GM19043 (cell line): ENCODE measurements at regions not wholly inside any gene's neighbourhood (a gene's known extent, or its start where the extent isn't known, plus 50 kb on each side); places are given as distances from the start of the nearest gene placed in this dataset.

Experiments
- ATAC-seq: cut with Tn5 transposase; IDR thresholded peaks from one replicate; pipeline ENCODE4 v1.9.1; 2021; ENCODE audit warnings: low read depth; ENCODE audit not compliant: unreplicated experiment

DNA sequence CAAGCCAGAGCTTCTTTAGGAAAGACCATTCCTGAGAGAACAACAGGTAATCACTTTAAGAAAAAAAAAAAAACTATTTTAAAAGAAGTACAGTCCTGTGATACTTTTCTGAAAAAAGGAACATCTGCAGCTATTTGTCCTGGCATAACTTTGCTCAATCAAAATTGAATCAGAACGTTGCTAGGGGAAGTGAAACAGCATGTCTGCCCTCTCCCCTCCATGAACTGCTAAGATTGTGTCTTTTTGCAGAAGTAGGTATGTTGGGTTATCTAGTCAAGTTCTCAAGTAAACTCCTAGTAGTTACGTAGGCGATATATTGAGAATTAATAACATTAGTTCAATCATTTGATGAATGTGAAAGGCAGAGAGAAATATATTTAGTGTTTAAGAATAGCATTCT is 1013.3 kb downstream of the TUSC7 start:
- no peak for ATAC-seq

DNA sequence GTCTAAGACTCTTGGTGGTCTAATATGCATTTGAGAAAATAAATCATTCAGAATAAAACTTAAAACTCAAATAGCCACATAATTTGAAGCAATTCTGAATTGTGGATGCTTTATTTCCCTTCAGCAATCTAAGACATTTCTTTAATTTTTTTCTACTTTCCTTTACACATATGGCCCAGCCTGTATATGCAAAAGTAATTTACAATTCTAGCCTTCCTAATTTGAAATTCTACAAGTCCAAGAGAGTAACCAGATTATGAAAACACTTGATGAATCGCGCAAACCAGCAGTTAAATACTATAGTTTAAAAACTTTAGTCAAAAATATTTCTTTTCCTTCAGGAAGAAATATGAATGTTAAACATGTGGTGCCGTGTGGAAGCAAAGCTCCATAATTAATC is 1014.2 kb downstream of the TUSC7 start:
- ATAC-seq: no peak

DNA sequence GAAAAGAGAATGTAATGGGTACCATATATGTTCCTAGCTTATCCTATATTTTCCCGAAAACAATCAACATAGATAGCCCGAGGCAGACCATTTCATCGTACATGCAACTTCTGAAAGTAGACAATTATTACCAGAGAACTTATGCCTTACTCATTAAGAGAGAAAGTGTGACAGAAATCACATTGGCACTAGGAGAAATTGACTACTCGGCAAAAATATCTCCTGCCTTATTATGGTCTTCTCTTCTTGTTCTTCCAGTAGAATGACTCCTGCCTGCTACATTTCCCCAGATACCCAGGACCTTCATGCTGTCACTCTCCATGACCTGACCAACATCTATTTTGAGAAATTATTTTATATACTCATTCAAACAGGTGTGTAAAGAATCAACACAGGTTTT is 1015.7 kb downstream of the TUSC7 start:
- ATAC-seq: no peak

DNA sequence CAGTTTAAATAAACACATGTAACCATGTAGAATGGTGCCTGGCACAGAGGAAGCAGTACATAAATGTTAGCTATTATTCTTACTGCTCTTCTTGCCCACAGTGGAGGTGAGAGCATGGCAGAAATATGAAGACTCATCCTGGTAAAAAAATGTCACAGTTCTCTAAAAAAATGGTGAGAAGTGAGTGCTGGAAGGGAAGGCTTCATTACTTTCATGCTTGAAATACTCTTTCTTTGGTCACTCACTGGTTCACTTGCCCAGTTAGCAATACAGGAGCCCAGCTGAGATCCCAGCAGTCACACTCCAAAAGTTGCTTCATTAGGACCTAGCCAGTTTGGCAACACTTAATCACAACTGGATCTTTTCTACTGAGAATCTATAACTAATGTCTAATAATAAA is 1017.2 kb downstream of the TUSC7 start:
- no peak for ATAC-seq

DNA sequence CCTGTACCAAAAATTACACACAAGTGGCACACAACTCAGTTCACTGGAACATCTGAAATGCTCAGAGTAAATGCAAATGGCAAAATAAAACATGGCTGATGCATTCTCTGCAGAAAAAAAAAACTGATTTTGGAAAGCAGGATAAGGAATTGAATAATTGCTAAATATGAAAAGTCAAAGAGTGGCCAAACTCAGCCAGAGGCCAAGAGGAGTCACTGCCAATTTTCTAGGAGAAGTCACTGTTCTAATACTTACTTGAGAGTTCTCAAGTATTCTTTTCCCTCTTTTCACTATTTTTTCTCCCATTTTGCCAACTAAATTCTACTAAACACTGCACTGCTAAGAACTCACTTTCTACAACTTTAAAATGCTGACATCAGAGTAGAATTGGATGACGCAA is 1018.6 kb downstream of the TUSC7 start:
- no peak for ATAC-seq

DNA sequence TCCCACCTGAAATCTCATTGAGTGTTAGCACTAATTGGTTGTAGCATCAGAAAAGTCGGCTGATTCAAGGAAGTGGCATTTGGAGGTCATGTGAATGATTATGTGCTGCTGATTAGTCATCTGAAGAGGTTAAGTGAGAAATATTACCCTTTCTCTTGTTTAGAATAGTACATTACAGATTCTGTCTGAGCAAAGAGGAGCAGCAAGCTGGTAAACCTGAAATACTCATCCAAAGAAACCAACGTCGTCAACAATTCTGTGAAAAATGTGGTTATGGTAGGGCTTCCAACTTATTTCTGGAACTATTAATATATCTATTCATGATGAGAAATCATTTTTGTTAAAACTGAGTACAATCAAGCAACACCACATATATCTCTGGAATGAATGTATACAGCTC is 1024.9 kb downstream of the TUSC7 start:
- no peak for ATAC-seq

DNA sequence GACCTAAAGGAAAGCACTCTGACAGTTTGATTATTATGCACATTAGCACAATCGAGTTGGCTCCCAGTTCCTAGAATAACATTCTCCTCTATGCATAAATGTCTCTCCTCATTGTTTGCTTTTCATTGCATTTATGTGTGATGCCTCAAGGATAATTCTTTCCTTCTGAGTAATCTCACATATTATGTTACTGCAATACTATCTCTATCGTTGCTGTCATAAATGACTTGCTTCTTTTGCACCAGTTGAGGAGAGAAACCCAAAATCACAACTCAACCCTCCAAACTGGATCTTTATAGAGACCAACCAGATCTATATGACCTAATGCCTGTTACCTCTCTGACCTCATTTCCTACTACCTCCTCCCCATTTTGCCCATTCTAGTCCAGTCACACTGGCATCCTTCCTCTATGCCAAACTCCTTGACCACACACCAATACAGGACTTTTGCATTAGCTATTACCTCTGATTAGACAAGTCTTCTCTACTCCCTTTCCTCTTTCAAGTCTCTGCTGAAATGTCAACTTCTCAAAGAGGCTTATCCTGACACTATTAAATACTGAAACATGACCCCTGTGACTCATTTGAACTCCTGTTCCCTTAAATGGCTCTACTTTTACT is 1026.0 kb downstream of the TUSC7 start:
- ATAC-seq: no peak

DNA sequence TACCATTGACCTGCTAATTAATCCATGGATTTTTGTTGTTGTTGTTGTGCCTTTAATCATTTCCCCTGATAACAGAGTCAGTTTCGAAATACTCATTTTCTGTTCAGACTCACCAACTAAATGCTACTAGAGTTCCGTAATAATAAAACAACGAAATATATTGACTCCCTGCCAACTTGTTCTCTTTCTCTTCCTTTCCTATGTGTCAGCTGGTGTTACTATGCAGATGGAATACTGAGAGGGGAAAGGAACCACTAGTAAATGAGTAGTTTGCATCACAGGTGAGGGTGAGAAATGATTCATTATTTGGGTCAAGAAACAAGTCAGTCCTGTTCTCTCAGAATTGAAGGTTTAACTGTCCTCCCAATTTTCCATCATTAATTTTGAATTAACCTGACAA is 1027.3 kb downstream of the TUSC7 start:
- ATAC-seq: no peak

DNA sequence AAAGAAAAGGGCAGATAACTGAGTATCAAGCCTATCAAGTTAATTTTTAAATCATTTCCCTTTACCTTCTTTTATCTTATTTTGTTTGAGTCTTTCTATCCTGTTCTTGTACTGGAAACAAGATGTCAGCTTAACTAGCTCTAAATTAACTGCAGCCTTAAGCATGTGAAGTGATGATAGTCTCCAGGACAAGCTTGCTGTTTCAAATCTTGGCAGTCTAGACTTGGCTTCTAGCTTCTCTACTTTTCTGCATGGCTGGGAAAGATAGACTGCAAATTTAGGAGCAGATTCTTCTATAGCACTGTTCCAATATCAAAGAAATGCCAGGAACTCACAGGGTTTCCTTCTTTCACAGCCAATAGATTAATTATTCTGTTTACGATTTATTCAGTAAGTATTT is 1034.4 kb downstream of the TUSC7 start:
- ATAC-seq: no peak

DNA sequence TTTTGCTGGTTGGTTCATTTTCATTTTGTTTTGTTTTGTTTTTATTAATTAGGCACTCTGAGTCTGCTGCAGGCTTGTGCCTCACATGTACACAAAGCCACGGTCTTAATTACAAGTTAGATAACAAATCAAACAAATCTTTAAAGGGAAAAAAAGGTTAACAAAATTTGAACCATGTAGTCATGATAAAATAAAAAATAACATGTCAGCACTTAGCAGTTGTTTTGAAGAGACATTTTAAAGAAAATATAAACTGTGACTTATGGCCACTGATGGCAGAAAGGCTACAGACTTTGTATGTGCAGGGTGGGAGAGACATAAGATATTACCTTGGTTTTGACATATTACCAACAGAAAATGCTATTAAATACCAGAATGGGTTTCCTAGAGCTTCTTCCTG is 1035.4 kb downstream of the TUSC7 start:
- ATAC-seq: no peak

DNA sequence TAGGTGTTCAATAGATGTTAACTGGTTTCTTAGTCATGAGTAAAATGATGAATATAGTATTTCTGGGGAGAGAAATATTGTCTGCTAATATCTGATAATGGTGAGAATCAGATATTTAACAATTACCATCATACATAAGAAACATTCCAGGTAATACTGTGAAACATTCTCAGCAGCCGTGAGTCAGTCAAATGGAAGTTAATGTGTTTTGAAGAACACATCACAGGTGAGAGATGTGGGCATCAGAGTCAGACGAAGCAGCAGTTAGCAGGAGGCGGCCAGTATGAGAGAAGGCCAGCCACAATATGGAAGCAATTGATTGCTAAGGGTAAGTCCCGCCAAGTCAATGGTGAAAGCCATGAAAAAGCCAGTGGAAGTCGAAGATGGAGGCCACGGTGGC is 1035.9 kb downstream of the TUSC7 start:
- ATAC-seq: no peak

DNA sequence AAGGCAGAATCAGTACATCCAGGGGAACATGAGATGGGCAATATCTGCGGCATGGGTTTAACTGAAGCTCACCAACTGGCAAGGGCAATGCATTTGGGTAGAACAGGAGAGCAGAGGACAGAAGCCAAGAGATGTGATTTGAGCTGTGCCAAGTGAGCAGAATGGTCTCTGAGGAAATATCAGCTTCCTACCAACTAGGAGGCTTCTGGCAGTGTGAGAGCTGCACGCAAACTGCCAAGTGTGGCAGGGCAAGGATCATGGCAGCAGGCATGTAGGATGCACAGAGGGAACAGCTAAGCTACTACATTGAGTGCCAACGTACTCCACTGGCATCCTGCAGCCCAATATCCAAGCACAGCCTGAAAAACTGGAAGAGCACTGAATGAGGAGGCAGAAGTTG is 1036.5 kb downstream of the TUSC7 start:
- ATAC-seq: no peak

DNA sequence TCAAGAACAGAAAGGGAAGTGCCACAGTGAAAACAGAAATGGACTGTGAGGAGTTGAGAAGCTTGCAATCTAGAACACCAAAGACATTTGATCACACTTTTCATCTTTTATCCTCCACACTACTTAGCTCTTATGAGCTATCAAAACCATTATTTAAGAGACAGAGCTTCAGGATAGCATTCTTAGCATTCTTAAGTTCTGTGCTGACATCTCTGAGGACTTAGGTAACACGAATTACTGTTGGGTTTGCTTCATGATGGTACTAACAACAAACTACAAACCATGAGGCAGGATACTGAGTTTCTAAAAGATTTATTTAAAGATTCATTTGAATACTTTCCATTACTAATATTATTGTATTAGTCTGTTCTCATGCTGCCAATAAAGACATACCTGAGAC is 1038.6 kb downstream of the TUSC7 start:
- ATAC-seq: no peak

DNA sequence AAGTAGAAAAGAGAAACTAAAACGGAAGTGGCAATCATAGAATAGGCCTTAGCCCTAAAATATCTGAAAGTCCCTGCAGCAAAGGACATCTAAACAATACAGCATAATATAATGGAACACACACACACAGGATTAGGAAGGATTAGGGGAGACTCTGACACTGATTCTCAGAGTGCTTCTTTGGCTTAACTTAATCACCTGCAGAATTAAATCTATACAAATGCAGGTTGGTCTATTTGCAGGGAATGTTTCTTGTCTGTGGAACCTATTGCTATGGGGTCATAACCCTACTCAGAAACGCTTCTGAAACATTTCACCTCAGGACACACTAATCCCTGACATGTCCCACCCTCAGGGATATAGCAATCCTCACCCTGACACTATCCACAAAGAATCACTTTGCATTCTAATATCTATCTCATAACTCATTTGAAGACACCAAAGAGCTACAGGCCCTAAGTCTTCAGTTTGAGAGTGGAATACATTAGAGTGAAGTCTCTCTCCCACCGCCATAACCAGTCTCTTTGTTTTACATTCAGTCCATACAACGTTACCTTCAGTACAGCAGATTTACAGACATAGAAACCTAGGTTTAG is 1041.2 kb downstream of the TUSC7 start:
- ATAC-seq: no peak

DNA sequence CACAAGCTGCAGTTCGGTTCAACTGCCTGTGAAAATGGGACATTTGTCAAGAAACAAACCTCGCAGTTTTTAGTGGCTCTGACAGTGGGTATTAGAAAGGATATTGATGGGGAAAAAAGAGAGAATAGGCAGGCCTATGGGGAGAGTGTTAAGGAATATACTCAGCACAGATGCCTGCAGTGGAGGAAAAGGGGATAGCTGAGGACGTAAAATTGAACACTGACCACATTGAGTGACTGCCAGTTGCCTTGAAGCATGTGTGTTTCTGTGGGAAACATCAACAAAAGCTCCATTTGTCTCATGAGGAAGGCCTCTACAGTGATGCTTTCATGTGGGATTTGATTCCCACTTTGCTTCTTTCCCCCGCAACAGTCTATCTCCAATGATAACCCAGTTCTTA is 1042.1 kb downstream of the TUSC7 start:
- ATAC-seq: no peak

DNA sequence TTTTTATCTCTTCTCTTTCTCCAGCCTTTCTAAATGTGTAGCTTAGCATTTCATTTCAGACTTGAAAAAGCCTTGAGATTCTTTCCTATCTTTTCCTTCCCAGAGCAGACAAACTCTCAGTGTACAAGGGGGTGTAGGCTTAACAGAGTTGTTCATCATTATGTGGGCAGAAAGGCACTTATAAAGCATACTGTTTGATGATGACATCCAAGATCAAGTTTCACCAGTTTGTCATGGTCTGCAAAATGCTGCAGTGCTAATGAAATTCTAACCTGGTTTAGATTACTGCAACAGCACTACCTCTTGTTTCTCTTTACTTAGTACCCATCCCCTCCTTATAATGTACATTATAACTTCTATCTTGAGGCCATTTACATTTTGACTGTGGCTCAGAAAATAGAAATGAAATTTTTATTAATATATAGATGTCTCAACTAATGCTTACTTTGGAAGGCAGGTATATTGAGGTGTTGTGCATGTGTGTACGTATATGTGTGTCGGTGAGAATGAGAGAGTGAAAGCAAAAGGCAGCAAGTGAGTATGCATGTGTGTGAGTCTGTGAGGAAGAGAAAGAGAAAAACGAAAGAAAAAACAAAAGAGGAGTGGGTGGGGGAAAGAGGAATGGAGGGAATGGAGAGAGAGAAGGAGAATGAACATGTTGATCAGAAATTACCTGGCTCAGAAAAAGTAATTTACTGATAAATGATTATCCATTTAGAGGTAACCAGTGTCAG is 1043.6 kb downstream of the TUSC7 start:
- no peak for ATAC-seq

DNA sequence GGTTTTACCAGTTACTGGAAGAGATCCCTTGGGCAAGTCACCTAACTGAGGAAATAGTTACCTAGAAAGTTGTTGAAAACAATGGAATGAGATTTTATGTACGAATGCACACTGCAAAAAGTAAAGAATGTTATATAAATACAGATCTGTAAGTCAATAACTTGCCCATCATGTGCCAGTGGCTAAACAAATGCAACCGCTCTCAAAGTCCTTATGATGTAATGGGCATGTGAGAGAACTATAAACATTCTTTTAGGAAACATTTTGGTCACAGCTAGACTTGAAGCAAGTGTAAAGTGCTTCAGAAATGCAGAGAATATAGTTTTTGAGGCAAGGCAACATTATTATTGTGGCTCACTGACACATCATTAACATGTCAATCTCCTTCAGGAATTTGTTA is 1044.5 kb downstream of the TUSC7 start:
- ATAC-seq: no peak

DNA sequence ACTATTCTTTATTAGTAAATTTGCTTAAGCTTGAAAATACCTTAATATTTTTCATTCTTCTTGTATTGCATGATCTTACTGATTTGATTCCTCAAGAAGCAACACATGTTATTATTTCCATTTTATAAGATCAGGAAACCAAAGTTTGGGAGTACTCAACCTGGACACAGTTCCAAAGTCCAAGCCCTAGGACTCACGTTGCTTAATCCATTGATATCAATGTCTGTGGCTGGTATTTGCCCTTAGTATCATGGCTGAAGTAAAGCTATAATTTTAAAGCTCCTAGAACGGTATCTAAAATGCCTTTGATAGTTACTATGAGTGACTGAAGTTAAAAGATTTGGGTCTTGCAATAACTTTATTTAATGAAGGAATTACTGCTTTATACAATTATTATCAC is 1045.3 kb downstream of the TUSC7 start:
- ATAC-seq: no peak

DNA sequence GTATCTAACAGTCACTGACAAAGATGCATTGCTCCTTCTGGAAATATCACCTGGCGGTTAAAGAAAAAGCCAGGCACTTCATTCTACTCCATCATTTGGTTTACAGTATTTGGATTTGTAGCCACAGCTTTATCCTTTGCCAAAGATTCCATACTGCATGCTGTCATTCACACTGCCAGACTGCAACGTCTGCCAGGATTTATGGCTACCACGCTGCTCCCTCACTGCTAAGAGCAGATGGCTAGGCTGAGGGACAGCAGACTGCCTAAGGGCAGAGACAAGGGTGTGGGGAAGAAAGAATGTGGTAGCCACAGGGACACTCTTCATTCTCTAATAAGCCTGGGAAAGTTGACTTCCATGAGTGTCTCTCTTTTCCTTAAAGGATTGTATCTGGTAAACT is 1047.0 kb downstream of the TUSC7 start:
- ATAC-seq: no peak

DNA sequence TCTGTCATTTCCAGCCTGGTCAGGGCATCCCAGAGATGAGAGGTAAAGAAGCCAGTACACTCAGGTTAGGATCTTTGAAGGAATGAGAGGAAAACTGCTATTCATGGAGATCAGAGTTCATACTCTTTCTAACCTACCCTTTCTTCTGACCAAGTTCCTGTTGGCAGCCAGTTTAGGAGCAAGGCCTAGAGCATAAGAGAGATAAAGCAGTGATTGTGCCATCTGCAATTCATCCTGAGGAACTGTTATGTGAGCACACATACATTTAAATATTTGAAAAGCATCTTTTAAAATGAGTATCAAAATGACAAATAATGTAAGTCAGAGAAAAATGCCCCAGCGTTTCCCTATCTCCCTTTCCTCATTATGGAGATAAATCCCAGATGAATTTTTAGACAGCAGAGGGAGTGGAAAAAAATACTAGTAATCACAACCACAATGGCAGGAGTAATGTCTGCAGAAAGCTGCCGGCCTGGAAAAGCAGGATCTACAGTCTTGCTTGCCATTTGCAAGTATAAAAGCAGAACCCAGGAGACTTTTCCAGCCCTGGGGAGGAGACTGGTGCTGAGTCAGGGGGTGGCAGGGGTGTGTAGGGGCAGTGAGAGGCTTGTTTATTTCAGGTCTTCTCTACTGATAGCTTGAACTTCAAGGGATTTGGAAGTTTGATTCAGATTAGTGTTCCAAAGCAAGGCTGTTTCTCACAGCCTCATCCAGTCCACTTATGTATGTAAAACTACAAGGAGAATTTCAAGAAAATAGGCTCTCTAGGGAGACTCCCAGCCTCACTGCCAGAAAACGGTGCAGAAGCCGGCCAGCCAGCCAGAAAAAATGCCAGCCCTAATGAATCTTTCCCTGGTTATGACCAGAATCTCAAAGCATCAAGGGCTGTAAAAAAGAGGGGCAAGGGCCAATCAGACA is 1052.4 kb downstream of the TUSC7 start:
- no peak for ATAC-seq

DNA sequence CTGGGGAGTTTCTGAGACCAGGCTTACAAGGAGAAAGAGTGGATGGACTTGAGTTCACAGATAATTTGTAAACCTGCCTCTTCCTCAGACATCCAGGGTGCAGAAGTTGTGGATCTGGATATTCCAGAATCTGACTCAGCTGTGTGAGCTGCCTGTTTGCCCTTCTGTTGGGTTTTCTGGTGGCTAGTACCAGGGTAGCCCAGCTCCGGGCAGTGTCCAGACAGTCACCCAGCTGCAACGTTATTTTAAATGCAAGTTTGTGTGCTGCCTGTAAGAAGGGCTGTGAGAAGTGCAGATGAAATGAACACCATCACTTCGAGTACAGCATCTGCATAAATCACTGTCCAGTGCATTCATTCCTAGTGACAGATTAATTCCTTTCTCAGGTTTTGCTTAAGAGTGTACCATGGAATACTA is 1053.0 kb downstream of the TUSC7 start:
- ATAC-seq: no peak
